CD14-positive monocyte (primary cell): ENCODE measurements at regions not wholly inside any gene's neighbourhood (a gene's known extent, or its start where the extent isn't known, plus 50 kb on each side); places are given as distances from the start of the nearest gene placed in this dataset.

Source experiments
- DNase-seq, 3 donors: peaks; one replicate each; pipeline ENCODE4 v3.0.0-alpha.2; 2011 to 2022
- H2AFZ ChIP-seq: 2 replicates; pipeline ENCODE4 v1.6.0; 2012; ENCODE audit warnings: mild to moderate bottlenecking, low read depth, low read length, inconsistent platforms; ENCODE audit not compliant: insufficient read depth, poor library complexity, severe bottlenecking
- H3K27ac ChIP-seq, 2 donors: 1 replicate in 1 of 2; 2 replicates in 1 of 2; pipeline ENCODE4 v1.5.1; 2012 to 2013; ENCODE audit warnings: low read length in 2 of 2, control low read depth in 1 of 2, inconsistent platforms in 1 of 2, low read depth in 1 of 2, mild to moderate bottlenecking in 1 of 2
- H3K27me3 ChIP-seq, 2 donors: one replicate each; pipeline versions ENCODE4 v1.6.0 to v1.6.1; 2011 to 2013; ENCODE audit warnings: low read length in 2 of 2; ENCODE audit not compliant: control insufficient read depth in 2 of 2, insufficient read depth in 2 of 2
- H3K36me3 ChIP-seq, 2 donors: replicated peaks in 1 of 2; 1 replicate in 1 of 2; 2 replicates in 1 of 2; pipeline versions ENCODE4 v1.5.1 to v1.6.1; 2012 to 2013; ENCODE audit warnings: low read length in 2 of 2, control low read depth in 1 of 2, inconsistent platforms in 1 of 2, mild to moderate bottlenecking in 1 of 2; ENCODE audit not compliant: insufficient read depth in 2 of 2, control insufficient read depth in 1 of 2
- H3K4me1 ChIP-seq, 2 donors: 1 replicate in 1 of 2; 2 replicates in 1 of 2; pipeline versions ENCODE4 v1.5.1 to v1.6.1; 2012 to 2013; ENCODE audit warnings: low read length in 2 of 2, control low read depth in 1 of 2, inconsistent platforms in 1 of 2, mild to moderate bottlenecking in 1 of 2, moderate library complexity in 1 of 2; ENCODE audit not compliant: insufficient read depth in 2 of 2, control insufficient read depth in 1 of 2
- H3K4me2 ChIP-seq: replicated peaks from 2 replicates; pipeline ENCODE3; 2012; ENCODE audit warnings: low read length, moderate library complexity, mild to moderate bottlenecking; ENCODE audit not compliant: poor library complexity, severe bottlenecking; ENCODE audit errors: extremely low read depth
- H3K4me3 ChIP-seq, 3 experiments: fragments of 200-600 bp in 1 of 3; sonication (generic) in 1 of 3; replicated peaks in 1 of 3; 1 replicate in 2 of 3; 2 replicates in 1 of 3; pipeline ENCODE4 v1.5.1; 2011 to 2013; ENCODE audit warnings: low read length in 3 of 3, mild to moderate bottlenecking in 3 of 3, control low read depth in 2 of 3, low read depth in 2 of 3, inconsistent platforms in 1 of 3, moderate library complexity in 1 of 3
- H3K79me2 ChIP-seq: 2 replicates; pipeline ENCODE4 v1.6.0; 2012; ENCODE audit warnings: mild to moderate bottlenecking, control low read depth, inconsistent platforms, low read length, moderate library complexity; ENCODE audit not compliant: insufficient read depth
- H3K9ac ChIP-seq: 2 replicates; pipeline ENCODE4 v1.6.0; 2017; ENCODE audit warnings: low read length, mild to moderate bottlenecking; ENCODE audit not compliant: insufficient read depth, poor library complexity, severe bottlenecking
- H3K9me3 ChIP-seq, 2 donors: replicated peaks in 1 of 2; 1 replicate in 1 of 2; 2 replicates in 1 of 2; pipeline versions ENCODE4 v1.5.1 to v1.6.1; 2012 to 2013; ENCODE audit warnings: low read length in 2 of 2, control low read depth in 1 of 2; ENCODE audit not compliant: control insufficient read depth in 1 of 2, insufficient read depth in 1 of 2
- H4K20me1 ChIP-seq: 2 replicates; pipeline ENCODE4 v1.6.0; 2012; ENCODE audit warnings: mild to moderate bottlenecking, low read length, control low read depth, moderate library complexity; ENCODE audit not compliant: insufficient read depth
- H3K27ac Mint-ChIP-seq, 7 donors: one replicate each; pipeline ENCODE4 v1.8.0; 2020; ENCODE audit warnings: mild to moderate bottlenecking in 7 of 7, mixed read lengths in 7 of 7, moderate library complexity in 6 of 7, inconsistent platforms in 2 of 7
- H3K27me3 Mint-ChIP-seq, 3 donors: one replicate each; pipeline ENCODE4 v1.8.0; 2021 to 2022; ENCODE audit warnings: low read depth in 3 of 3, mild to moderate bottlenecking in 3 of 3, mixed read lengths in 3 of 3, moderate library complexity in 3 of 3, inconsistent platforms in 1 of 3
- H3K36me3 Mint-ChIP-seq, 2 donors: one replicate each; pipeline ENCODE4 v1.8.0; 2020; ENCODE audit warnings: mixed read lengths in 2 of 2, inconsistent platforms in 1 of 2, mild to moderate bottlenecking in 1 of 2
- H3K4me1 Mint-ChIP-seq: one replicate; pipeline ENCODE4 v1.8.0; 2020; ENCODE audit warnings: mild to moderate bottlenecking, mixed read lengths
- H3K4me3 Mint-ChIP-seq, 2 donors: one replicate each; pipeline ENCODE4 v1.8.0; 2020; ENCODE audit warnings: mild to moderate bottlenecking in 2 of 2, mixed read lengths in 2 of 2, moderate library complexity in 1 of 2
- H3K9me3 Mint-ChIP-seq, 7 donors: one replicate each; pipeline ENCODE4 v1.8.0; 2020 to 2022; ENCODE audit warnings: mixed read lengths in 7 of 7, mild to moderate bottlenecking in 6 of 7, moderate library complexity in 6 of 7, inconsistent platforms in 2 of 7
- CTCF ChIP-seq: fragments of 200-600 bp; IDR thresholded peaks from one replicate; pipeline ENCODE4 v1.8.0; 2022; ENCODE audit warnings: antibody characterized with exemption, mild to moderate bottlenecking
- intact Hi-C, 2 donors: fragments of 100-400 bp; cut with micrococcal nuclease; formaldehyde crosslinking; loops; one replicate each; pipeline versions ENCODE4 v1.15.0 to v1.15.1; 2023

DNA sequence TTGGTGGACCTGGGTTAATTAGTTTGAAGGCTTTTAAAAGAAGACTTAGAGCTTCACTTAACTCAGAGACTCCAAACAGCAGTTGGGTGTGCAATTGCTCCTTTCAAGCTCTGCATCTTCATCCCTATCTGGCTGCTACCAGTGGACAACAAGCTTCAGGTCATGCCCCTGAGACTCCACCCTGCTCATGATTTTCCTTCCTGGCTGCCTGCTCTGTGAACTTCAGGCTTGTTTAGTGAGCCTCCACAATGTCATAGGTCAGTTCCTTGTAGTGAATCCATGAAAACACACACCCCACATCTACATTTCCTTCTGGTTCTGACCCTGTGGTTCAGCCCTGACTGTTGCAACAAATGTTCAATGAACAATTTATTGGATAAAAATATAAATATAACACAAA, 61.1 kb upstream of the MARCKS start:
- Histone ChIP-seq H2AFZ (no peak overlapping the region), H3K79me2 (no peaks in the 10 kb centered on the region), H3K9ac (no peak overlapping the region), H3K4me1 (no peaks in the 10 kb centered on the region), H3K27ac (no peak overlapping the region), H4K20me1 (no peaks in the 10 kb centered on the region), H3K36me3 (no peaks in the 10 kb centered on the region), H3K4me2 (no peak overlapping the region), H3K4me3 (no peak overlapping the region), H3K9me3 (peaks cover 0 to 3% of the 10 kb centered on the region in 2 donors), H3K27me3 (no peaks in the 10 kb centered on the region)
- H3K27ac Mint-ChIP-seq, result no peak overlapping the region
- no peaks in the 10 kb centered on the region for H3K36me3 Mint-ChIP-seq
- H3K4me1 Mint-ChIP-seq, result peaks cover 3% of the 10 kb centered on the region
- H3K9me3 Mint-ChIP-seq, result peaks cover 4 to 12% (median 8%) of the 10 kb centered on the region in 7 donors
- no peaks in the 10 kb centered on the region for H3K27me3 Mint-ChIP-seq
- no peak for TF ChIP-seq CTCF
- intact Hi-C loops, result no loop called here
- DNase-seq, result no peak
- no peak overlapping the region for H3K4me3 Mint-ChIP-seq

DNA sequence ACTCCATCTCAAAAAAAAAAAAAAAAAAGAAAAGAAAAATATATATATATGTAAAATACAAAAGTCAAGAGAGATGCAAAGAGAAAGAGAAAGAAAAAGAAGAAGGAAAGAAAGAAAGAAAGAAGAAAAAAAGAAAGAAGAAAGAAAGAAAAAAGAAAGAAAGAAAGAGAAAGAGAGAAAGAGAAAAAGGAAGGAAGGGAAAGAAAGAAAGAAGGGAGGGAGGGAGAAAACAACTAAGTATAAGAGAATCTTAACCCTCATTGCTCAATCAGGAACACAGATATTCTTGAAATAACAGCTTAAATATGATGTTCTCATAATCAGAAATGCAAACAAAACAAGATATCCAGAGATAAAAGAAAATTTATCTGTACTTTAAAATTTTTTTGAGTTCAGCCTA, 54.4 kb upstream of the MARCKS start:
- Histone ChIP-seq H3K36me3 (no peaks in the 10 kb centered on the region), H3K27ac (no peak overlapping the region), H3K9ac (no peak overlapping the region), H3K9me3 (no peaks in the 10 kb centered on the region), H3K27me3 (no peaks in the 10 kb centered on the region), H3K4me1 (peaks cover 38 to 53% of the 10 kb centered on the region in 2 donors), H3K4me3 (no peak overlapping the region), H4K20me1 (no peaks in the 10 kb centered on the region), H3K4me2 (no peak overlapping the region), H2AFZ (no peak overlapping the region), H3K79me2 (no peaks in the 10 kb centered on the region)
- Mint-ChIP-seq H3K9me3 (peaks cover 0 to 4% (median 0%) of the 10 kb centered on the region in 7 donors), H3K36me3 (peaks cover 0 to 3% of the 10 kb centered on the region in 2 donors), H3K4me3 (no peak overlapping the region), H3K27ac (no peak overlapping the region), H3K4me1 (peaks cover 43% of the 10 kb centered on the region), H3K27me3 (peaks cover 0 to 2% (median 0%) of the 10 kb centered on the region in 3 donors)
- intact Hi-C loops, result no loop called here
- TF ChIP-seq CTCF, result no peak
- no peak for DNase-seq
